Colonic mucosa (tissue), 4 donors: ENCODE measurements at regions not wholly inside any gene's neighbourhood (a gene's known extent, or its start where the extent isn't known, plus 50 kb on each side); places are given as distances from the start of the nearest gene placed in this dataset.

ENCODE experiments used
- DNase-seq: peaks from one replicate; pipeline ENCODE4 v3.0.0-alpha.2; 2020
- H3K27ac ChIP-seq: fragments of 200-600 bp; one replicate; pipeline ENCODE4 v1.8.0; 2021
- H3K27me3 ChIP-seq: fragments of 200-600 bp; one replicate; pipeline ENCODE4 v1.8.0; 2021
- H3K36me3 ChIP-seq: fragments of 200-600 bp; one replicate; pipeline ENCODE4 v1.8.0; 2021
- H3K4me1 ChIP-seq: fragments of 200-600 bp; one replicate; pipeline ENCODE4 v1.8.0; 2021; ENCODE audit warnings: mild to moderate bottlenecking
- H3K4me3 ChIP-seq: fragments of 200-600 bp; one replicate; pipeline ENCODE4 v1.8.0; 2021
- H3K9ac ChIP-seq, 2 donors: one replicate each; pipeline ENCODE4 v1.7.0; 2013; ENCODE audit warnings: control low read depth in 2 of 2, low read depth in 2 of 2, low read length in 2 of 2
- H3K9me3 ChIP-seq: fragments of 200-600 bp; one replicate; pipeline ENCODE4 v1.8.0; 2021
- CTCF ChIP-seq: fragments of 200-600 bp; IDR thresholded peaks from one replicate; pipeline ENCODE4 v1.8.0; 2022; ENCODE audit warnings: antibody characterized with exemption, mild to moderate bottlenecking
- intact Hi-C: fragments of 100-400 bp; cut with DNase I; formaldehyde crosslinking; loops from one replicate; pipeline ENCODE4 v1.14.1; 2022
- donor health status: healthy.
- donor health status: DM: no; HTN: no; CAD: no.
- donor health status: DM: no; HTN: no; CAD: no.

GRCh38 chr3:177300842-177301241, 103.6 kb upstream of the TBL1XR1 start:
- peak overlapping the region; percentile 87 for H3K27ac ChIP-seq
- TF ChIP-seq CTCF: no peak
- H3K4me3 ChIP-seq: no peak overlapping the region
- peak overlapping the region; percentile 33 to 80 for H3K9ac ChIP-seq
- H3K9me3 ChIP-seq: no peaks in the 10 kb centered on the region
- no peak for DNase-seq
- H3K4me1 ChIP-seq: no peaks in the 10 kb centered on the region
- intact Hi-C loops: loop anchor here (5.0 kb wide), 1 partner anchor 36 kb away; no protein-coding TSS in a partner anchor
- no peaks in the 10 kb centered on the region for H3K36me3 ChIP-seq
- no peaks in the 10 kb centered on the region for H3K27me3 ChIP-seq

GRCh38 chr3:177306252-177306651, 109.0 kb upstream of the TBL1XR1 start:
- no peak overlapping the region for H3K4me3 ChIP-seq
- DNase-seq: no peak
- H3K36me3 ChIP-seq: no peaks in the 10 kb centered on the region
- H3K9me3 ChIP-seq: no peaks in the 10 kb centered on the region
- no peak overlapping the region for H3K9ac ChIP-seq
- no peaks in the 10 kb centered on the region for H3K4me1 ChIP-seq
- no peak overlapping the region for H3K27ac ChIP-seq
- no peak for TF ChIP-seq CTCF
- H3K27me3 ChIP-seq: no peaks in the 10 kb centered on the region
- intact Hi-C loops: no loop called here

- Histone ChIP-seq H3K4me1 (no peaks in the 10 kb centered on the region), H3K9me3 (no peaks in the 10 kb centered on the region), H3K27ac (no peak overlapping the region), H3K36me3 (no peaks in the 10 kb centered on the region), H3K9ac (no peak overlapping the region), H3K27me3 (no peaks in the 10 kb centered on the region), H3K4me3 (no peak overlapping the region)
- intact Hi-C loops: no loop called here
- DNase-seq: no peak
- no peak for TF ChIP-seq CTCF
These were observed 110.1 kb upstream of the TBL1XR1 start for GRCh38 chr3:177307391-177307790.

- Histone ChIP-seq H3K36me3 (no peaks in the 10 kb centered on the region), H3K4me1 (no peaks in the 10 kb centered on the region), H3K27me3 (no peaks in the 10 kb centered on the region), H3K4me3 (no peak overlapping the region), H3K9me3 (no peaks in the 10 kb centered on the region), H3K9ac (no peak overlapping the region), H3K27ac (no peak overlapping the region)
- DNase-seq: no peak
- intact Hi-C loops: no loop called here
- TF ChIP-seq CTCF: no peak
These were observed 110.5 kb upstream of the TBL1XR1 start for GRCh38 chr3:177307826-177308225.

- DNase-seq: no peak
- no peak overlapping the region for H3K9ac ChIP-seq
- no peaks in the 10 kb centered on the region for H3K4me1 ChIP-seq
- TF ChIP-seq CTCF: no peak
- H3K27ac ChIP-seq: no peak overlapping the region
- intact Hi-C loops: no loop called here
- no peaks in the 10 kb centered on the region for H3K27me3 ChIP-seq
- no peaks in the 10 kb centered on the region for H3K9me3 ChIP-seq
- H3K4me3 ChIP-seq: no peak overlapping the region
- H3K36me3 ChIP-seq: no peaks in the 10 kb centered on the region
These were observed 111.0 kb upstream of the TBL1XR1 start for GRCh38 chr3:177308286-177308685.

GRCh38 chr3:177308911-177309310, 111.6 kb upstream of the TBL1XR1 start:
- TF ChIP-seq CTCF: no peak
- Histone ChIP-seq H3K4me3 (no peak overlapping the region), H3K4me1 (no peaks in the 10 kb centered on the region), H3K36me3 (no peaks in the 10 kb centered on the region), H3K27ac (no peak overlapping the region), H3K27me3 (no peaks in the 10 kb centered on the region), H3K9ac (no peak overlapping the region), H3K9me3 (no peaks in the 10 kb centered on the region)
- DNase-seq: no peak
- intact Hi-C loops: no loop called here
